ENCODE measurements at regions not wholly inside any gene's neighbourhood (a gene's known extent, or its start where the extent isn't known, plus 50 kb on each side); places are given as distances from the start of the nearest gene placed in this dataset.

DNA sequence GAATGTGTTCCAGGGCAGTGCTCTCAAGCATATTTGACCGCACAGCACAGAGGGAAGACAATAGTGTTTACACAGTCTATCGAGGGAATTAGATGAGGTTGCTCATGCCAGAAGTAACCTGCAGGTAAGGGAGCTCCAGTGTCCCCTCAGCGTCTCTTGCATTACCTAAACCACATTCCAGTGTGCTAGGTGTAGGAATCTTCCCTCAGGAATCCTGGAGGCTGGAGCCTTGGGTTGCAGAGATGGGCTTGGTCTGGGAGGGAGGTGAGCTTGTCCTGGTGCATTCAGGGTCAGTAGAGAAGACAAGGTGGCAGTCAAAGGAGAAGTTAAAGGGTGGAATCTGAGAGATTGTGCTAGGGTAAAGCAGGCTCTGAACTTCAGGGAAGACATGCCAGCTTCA, 56.3 kb downstream of the SOX14 start:
- H3K27ac Mint-ChIP-seq = no peak overlapping the region
- Histone ChIP-seq H3K9ac (ENCODE audit: extremely low read depth, low read length, poor library complexity, severe bottlenecking) (no peak overlapping the region), H3K4me3 (ENCODE audit: low read length) (no peak overlapping the region), H3K36me3 (ENCODE audit: control insufficient read depth, insufficient read depth, low read length) (no peaks in the 10 kb centered on the region), H3K4me1 (ENCODE audit: control insufficient read depth, insufficient read depth, low read length) (no peaks in the 10 kb centered on the region), H3K27ac (ENCODE audit: low read depth, low read length) (no peak overlapping the region), H3K27me3 (ENCODE audit: control insufficient read depth, insufficient read depth, low read length, poor library complexity, severe bottlenecking) (no peaks in the 10 kb centered on the region), H3K9me3 (ENCODE audit: control insufficient read depth, low read length) (no peaks in the 10 kb centered on the region)
- H3K4me3 Mint-ChIP-seq = no peak overlapping the region
- DNase-seq = no peak
- H3K36me3 Mint-ChIP-seq (ENCODE audit: low read depth) = no peaks in the 10 kb centered on the region
- H3K9me3 Mint-ChIP-seq = no peaks in the 10 kb centered on the region
- H3K4me1 Mint-ChIP-seq = no peaks in the 10 kb centered on the region
- H3K27me3 Mint-ChIP-seq (ENCODE audit: insufficient read depth) = peaks cover 9% of the 10 kb centered on the region
- 74 to 91% methylated on average over 2 to 3 of the region's 3 CpGs for WGBS, 2 experiments (ENCODE audit: insufficient coverage in 1 of 2, insufficient read length in 1 of 2)
- TF ChIP-seq, protein P1, sequence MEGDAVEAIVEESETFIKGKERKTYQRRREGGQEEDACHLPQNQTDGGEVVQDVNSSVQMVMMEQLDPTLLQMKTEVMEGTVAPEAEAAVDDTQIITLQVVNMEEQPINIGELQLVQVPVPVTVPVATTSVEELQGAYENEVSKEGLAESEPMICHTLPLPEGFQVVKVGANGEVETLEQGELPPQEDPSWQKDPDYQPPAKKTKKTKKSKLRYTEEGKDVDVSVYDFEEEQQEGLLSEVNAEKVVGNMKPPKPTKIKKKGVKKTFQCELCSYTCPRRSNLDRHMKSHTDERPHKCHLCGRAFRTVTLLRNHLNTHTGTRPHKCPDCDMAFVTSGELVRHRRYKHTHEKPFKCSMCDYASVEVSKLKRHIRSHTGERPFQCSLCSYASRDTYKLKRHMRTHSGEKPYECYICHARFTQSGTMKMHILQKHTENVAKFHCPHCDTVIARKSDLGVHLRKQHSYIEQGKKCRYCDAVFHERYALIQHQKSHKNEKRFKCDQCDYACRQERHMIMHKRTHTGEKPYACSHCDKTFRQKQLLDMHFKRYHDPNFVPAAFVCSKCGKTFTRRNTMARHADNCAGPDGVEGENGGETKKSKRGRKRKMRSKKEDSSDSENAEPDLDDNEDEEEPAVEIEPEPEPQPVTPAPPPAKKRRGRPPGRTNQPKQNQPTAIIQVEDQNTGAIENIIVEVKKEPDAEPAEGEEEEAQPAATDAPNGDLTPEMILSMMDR (conservative IDR thresholded peaks at IDR 0.05) = no peak

GRCh38 chr3:137835096-137835495, 71.0 kb downstream of the SOX14 start:
- DNase-seq = no peak
- H3K27ac Mint-ChIP-seq = no peak overlapping the region
- H3K36me3 ChIP-seq (ENCODE audit: control insufficient read depth, insufficient read depth, low read length) = no peaks in the 10 kb centered on the region
- no peaks in the 10 kb centered on the region for H3K4me1 ChIP-seq (ENCODE audit: control insufficient read depth, insufficient read depth, low read length)
- H3K27me3 Mint-ChIP-seq (ENCODE audit: insufficient read depth) = peaks cover 14% of the 10 kb centered on the region
- no peaks in the 10 kb centered on the region for H3K36me3 Mint-ChIP-seq (ENCODE audit: low read depth)
- H3K4me1 Mint-ChIP-seq = peaks cover 7% of the 10 kb centered on the region
- peaks cover 14% of the 10 kb centered on the region for H3K9me3 ChIP-seq (ENCODE audit: control insufficient read depth, low read length)
- no peak overlapping the region for H3K9ac ChIP-seq (ENCODE audit: extremely low read depth, low read length, poor library complexity, severe bottlenecking)
- H3K27ac ChIP-seq (ENCODE audit: low read depth, low read length) = no peak overlapping the region
- 95% methylated on average over 1 of the region's 1 CpG; no CpG with 5 or more reads in 1 of the 2 experiments for WGBS, 2 experiments (ENCODE audit: insufficient coverage in 1 of 2, insufficient read length in 1 of 2)
- H3K9me3 Mint-ChIP-seq = peaks cover 5% of the 10 kb centered on the region
- no peak overlapping the region for H3K4me3 Mint-ChIP-seq
- TF ChIP-seq, protein P1 (conservative IDR thresholded peaks at IDR 0.05) = no peak
- H3K27me3 ChIP-seq (ENCODE audit: control insufficient read depth, insufficient read depth, low read length, poor library complexity, severe bottlenecking) = no peaks in the 10 kb centered on the region
- no peak overlapping the region for H3K4me3 ChIP-seq (ENCODE audit: low read length)

DNA sequence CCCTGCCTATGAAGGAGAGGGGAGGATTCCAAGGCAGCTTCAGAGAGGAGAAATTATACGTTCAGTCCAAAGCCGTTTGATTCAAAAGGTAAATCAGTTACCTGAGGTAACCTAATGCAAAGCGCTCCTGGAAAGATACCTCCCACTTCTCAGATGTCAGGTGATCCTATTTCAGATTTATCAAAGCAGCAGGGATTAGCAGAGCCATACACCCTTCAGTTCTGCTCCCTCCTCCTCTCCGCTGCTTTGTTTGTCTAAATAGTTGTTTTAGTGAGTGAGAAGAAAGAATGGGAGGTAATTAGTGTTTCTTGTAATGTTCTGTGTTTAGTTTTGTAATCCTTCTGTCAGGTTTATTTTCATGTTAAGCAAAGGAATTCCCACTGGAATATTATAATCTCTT, 81.1 kb downstream of the SOX14 start:
- Mint-ChIP-seq H3K4me1 (peaks cover 16% of the 10 kb centered on the region), H3K27me3 (ENCODE audit: insufficient read depth) (peaks cover 14% of the 10 kb centered on the region), H3K36me3 (ENCODE audit: low read depth) (no peaks in the 10 kb centered on the region), H3K9me3 (no peaks in the 10 kb centered on the region), H3K4me3 (no peak overlapping the region), H3K27ac (no peak overlapping the region)
- Histone ChIP-seq H3K4me1 (ENCODE audit: control insufficient read depth, insufficient read depth, low read length) (peaks cover 4% of the 10 kb centered on the region), H3K27ac (ENCODE audit: low read depth, low read length) (no peak overlapping the region), H3K4me3 (ENCODE audit: low read length) (no peak overlapping the region), H3K27me3 (ENCODE audit: control insufficient read depth, insufficient read depth, low read length, poor library complexity, severe bottlenecking) (no peaks in the 10 kb centered on the region), H3K36me3 (ENCODE audit: control insufficient read depth, insufficient read depth, low read length) (no peaks in the 10 kb centered on the region), H3K9me3 (ENCODE audit: control insufficient read depth, low read length) (no peaks in the 10 kb centered on the region), H3K9ac (ENCODE audit: extremely low read depth, low read length, poor library complexity, severe bottlenecking) (no peak overlapping the region)
- 58 to 61% methylated on average over 3 to 4 of the region's 4 CpGs for WGBS, 2 experiments (ENCODE audit: insufficient coverage in 1 of 2, insufficient read length in 1 of 2)
- TF ChIP-seq, protein P1 (conservative IDR thresholded peaks at IDR 0.05) = no peak
- DNase-seq = no peak
